ENCODE measurements at regions not wholly inside any gene's neighbourhood (a gene's known extent, or its start where the extent isn't known, plus 50 kb on each side); places are given as distances from the start of the nearest gene placed in this dataset.

DNA sequence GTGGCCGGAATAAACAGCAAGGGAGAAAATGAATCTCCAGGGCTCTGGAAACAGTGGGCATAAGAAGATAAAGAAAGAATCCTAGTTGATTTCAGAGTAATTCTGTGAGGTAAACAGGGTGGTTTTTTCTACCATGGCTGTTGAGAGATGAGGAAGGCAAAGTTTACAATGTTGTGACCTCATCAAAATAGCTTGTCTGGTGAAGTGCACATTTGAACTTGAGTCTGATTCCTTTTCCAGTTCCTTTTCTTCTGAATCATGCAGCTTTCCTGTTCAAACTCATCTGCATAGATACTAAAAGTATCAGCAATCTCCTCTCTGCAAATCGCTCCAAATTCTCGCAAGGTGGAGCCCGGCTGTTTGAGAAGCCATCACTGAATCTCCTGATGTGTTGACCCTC, 161.7 kb downstream of the PLPP3 start:
- FAIRE-seq, result no peak

DNA sequence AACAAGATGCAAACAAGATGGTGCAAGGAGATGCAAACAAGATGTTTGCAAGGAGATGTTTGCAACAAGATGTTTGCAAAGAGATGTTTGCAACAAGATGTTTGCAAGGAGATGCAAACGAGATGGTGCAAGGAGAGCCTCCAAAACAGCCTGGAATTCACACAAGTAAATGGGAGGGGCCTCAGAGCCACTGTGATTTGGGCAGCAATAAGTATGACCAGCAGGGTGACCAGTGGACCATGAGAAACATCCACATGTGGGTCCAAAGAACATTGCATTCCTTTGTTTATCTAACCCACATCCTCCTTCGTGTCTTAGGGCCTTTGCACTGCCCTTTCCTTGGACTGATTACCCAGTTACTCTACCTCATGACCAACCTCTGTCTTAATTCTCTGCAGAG, 162.9 kb downstream of the PLPP3 start:
- no peak for FAIRE-seq

DNA sequence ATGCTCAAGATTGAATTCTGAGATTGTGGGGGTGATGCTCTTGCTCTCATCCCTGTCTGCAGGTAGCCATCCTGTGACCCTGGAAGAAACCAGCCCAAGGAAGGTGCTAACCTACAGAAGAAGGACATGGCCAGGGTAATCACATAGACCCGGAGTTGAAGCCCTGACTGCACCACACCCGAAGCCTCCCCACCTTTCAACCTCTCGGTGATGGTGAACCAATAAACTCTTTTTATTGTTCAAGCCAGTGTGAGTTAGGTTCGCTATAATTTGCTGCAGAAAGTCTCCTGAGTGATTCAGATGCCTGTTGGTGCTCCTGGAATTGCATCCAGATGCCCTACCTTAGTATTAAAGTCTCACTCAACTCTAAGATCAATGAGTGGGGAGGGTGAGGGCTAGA, 163.6 kb downstream of the PLPP3 start:
- no peak for FAIRE-seq

DNA sequence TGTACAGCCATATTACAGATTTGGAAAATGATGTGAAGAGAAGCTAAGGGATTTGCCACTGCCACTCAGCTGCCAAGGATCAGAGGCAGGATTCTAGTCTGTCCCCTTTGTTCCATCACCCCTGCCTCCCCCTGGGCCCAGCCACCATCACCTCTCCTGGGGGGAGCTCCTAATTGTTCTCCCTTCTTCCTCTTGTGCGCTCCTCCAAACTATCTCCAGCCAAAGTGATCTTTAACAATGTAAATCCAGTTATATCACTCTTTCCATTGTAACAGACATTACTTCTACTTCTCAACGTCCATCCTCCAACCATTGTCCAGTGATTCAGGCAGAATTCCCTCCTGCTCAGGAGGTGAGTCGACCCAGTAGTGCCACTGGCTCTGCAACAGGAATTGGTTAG, 164.1 kb downstream of the PLPP3 start:
- no peak for FAIRE-seq

DNA sequence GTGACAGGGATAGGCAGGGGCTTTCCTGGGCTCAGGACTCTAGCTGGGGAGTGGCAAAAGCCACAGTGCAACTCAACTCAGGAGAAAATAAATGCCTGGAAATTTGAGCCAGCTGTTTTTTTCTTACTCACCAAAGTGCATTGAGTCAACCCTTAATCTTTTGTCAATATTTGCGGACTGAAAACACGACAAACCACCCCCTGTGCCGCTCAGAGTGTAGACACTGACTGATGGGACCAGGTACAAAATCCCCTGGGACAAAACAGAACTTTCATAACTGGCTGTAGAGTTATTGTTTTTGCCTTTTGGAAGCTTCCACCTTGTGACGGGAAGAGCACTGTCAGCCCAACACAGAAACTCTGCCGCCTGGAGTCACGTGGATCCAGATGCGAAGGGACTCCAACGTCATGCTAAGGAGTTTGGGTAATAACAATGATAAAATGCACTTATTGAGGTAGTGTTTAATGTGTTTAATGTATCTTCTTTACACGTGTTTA, 164.6 kb downstream of the PLPP3 start:
- no peak for FAIRE-seq

DNA sequence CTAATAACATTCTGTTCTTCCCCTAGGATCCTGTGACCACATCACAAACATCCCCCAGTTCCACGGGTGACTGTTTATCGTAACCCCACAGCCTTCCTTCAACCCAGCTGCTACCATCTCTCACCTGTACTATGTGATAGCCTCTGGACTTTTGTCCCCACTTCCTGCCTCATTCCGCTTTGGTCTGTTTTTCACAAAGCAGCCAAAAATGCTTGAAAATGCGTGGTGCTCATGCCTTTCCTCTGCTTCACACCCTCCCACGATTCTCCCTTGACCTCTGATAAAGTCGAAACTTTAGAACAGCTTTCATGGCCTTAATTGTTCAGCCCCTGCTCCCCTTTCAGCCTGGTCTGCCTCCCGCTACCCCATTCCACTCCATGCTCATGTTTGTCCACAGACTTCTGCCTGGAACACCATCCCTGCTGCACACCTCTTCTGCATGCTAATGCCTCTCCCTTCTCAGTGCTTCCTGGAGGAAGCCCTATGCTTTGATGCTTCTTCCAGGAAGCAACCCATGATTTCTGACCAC, 165.6 kb downstream of the PLPP3 start:
- no peak for FAIRE-seq

DNA sequence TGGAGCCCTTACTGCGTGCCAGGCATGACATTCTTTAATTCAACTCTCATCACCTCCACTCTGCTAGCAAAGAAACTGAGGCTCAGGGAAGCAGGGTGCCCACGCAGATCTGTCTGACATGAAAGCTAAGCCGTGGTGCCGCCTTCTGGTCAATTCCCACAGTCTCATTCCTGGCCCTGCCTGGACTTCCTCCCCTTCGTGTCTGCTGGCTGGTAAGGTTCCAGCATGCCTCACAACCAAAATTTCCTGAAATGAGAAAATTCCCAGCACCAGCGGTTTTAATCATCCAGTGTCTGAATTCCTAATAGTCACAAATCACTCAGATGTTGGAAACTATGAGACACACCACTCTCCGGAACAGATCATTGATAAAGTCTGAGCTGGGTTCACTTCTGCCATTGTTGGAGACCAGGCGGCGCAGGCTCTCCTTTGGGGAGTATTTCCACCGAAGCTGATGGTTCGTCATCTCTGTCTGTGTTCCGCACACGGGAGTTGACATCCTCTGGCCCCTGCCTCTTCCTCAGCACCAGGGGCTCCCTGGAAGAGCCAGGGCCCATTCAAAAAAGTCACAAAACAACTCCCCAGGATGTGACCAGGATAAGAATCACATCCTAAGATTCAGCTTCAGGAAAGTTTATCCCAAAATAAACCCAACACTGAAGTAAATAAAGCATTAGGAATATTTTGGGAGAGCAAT, 167.7 kb downstream of the PLPP3 start:
- FAIRE-seq, result no peak

DNA sequence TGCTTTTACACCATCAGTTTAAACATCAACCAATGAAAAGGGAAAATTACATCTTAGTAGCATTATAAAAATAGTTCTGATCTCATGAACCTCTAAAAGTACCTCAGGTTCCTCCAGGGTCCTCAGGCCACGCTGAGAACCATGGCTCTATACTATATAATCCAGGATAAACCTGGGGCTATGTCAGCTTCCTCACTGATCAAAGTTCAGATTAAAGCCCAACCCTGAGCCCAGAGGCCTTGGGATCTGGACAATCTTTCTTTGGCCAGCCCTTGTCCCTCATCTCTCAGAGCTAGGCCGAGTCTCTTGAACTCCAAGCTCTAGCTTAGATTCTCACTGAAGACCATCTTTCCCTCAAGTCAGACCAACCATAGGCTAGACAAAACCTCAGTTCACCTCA, 168.3 kb downstream of the PLPP3 start:
- no peak for FAIRE-seq

DNA sequence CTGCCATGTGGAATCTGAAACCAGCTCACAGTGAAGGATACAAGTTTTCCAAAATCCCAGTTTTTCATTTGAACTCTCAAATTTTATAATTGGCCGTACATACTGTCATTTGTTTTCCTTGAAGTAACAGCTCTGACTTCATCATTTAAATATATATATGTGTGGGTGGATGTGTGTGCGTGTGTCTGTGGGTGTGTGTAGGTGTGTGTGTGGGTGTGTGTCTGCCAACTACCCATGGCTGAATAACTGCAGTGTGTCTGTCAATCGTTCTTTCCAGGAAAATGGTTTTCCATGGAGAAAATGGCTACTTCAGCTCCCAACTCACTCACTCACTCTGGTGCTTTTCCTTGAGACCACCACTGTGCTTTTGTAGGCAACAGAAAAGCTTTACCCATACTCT, 169.0 kb downstream of the PLPP3 start:
- no peak for FAIRE-seq

DNA sequence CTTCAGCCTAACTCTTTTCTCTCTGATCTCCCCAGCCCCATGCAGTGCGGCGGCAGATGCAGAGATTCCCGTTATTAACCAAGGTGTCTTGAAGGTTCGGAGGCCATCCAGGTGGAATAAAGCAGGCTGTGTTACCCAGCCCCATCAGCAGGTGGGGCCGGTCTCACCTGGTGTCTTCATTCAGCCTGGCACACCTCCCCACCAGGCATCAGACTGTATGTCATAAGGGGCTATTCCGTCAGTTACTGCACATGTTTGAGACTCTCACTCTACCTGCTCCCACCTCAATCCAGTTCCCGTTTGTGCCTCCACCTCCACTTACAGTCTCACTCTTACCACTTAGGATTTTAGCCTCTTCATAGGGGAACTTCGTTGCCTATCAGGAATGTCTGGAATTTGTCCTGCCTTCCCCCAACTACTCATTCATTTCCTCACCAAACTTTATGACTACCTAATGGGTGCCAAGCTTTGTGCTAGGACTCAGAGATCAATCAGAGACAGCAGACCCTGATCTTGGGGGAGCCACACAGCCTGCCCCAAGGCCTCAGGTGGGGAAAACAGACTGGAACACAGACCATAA, 170.2 kb downstream of the PLPP3 start:
- no peak for FAIRE-seq

DNA sequence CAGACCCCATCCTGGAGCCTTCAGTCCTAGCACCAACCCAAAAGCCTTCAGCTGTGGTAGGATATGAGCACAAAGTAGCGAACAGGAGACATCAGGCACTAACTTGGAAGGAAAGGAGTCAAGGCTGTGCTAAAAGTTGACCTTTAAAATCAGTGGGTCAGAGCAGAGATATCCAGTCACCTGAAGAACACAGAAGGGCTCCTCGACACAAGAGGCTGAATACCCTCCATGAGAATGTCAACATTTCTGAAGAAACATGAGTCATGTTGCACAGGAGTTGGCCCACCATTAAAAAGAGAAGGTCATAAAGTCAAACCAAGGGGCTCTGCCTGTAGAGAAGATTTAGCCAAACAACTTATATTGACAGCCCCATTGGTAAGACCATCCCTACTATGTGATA, 172.5 kb downstream of the PLPP3 start:
- FAIRE-seq, result no peak

DNA sequence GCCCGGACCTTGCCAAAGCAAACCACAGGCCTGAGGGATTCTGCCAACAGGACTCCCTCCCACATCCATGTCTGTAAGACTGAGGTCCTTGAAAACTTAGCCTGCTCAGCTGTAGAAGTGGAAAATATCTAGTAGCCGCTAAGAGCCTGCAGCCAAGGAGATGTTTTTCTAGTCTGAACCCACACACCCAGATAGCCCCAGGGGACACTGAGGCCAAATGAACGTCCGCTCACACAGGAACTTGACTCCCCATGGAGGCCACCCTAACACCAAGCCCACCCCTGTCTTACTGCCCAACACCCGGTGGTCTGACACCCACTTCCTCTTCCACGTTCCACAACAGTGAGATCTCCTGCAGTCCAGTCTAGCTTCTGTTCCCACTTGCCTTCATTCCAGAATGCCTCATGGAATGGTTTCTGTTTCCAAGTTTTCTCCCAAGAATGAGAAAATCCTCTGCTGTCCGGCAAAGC, 174.8 kb downstream of the PLPP3 start:
- no peak for FAIRE-seq

DNA sequence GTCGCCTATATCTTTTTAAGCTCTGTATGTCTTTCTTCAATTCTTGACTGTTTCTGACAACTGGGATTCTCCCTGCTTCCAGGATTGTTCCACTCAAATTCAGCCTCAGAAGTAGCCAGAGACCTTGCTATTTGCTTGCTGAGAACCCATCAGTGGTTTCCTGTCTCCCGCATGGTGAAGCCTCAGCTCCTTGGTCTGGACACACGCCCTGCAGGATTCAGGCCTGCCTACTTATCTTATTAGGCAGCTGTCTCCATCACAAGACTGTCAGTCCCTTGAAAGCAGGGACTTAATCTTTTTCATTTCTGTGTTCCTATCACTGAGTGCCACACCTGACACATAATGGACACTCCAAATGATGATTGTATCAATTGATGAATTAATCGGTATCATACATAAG, 175.3 kb downstream of the PLPP3 start:
- no peak for FAIRE-seq

DNA sequence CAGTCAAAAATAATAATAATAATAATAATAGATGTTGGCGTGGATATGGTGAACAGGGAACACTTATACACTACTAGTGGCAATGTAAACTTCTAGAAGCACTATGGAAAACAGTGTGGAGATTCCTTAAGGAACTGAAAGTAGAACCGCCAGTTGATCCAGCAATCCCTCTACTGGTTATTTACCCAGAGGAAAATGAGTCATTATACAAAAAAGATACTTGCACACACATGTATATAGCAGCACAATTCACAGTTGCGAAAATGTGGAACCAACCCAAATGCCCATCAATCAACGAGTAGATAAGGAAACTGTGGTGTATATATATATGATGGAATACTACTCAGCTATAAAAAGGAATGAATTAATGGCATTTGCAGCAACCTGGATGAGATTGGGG, 176.0 kb downstream of the PLPP3 start:
- no peak for FAIRE-seq

DNA sequence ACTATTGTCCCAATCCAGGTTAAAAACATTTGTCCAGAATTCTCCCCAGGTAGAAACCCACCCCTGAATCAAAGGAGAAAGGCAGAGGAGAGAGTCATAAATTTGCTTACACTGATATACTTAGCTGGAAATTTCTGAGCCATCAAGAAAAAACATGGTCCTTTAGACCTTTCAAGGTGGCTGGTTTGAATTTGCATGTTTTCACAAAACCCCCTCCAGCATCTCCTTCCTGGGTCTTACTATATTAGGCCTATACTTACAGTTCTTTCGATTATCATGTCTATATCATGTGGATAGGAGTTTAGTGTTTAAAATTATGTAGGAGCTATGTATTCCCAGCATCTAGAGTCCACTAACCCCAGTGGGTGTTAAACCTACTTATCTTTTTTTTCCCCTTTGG, 178.2 kb downstream of the PLPP3 start:
- no peak for FAIRE-seq

DNA sequence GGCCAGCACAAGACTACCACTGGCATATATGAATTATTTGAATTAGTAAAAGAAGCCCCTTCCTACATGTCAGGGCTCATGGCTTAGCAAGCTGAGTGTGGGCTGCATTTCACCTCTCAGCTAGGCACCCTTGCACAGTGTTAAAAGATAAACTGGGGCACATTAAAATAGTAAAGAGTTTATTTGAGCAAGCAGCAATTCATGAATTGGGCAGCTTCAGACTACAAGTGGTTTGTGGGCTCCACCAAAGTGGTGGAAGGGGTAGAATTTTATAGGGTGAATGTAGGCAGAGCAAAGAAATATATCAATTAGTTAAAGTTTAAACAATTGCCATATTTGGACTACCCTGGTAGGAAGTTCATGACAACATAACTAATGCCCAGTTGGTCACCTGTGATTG, 178.8 kb downstream of the PLPP3 start:
- no peak for FAIRE-seq

DNA sequence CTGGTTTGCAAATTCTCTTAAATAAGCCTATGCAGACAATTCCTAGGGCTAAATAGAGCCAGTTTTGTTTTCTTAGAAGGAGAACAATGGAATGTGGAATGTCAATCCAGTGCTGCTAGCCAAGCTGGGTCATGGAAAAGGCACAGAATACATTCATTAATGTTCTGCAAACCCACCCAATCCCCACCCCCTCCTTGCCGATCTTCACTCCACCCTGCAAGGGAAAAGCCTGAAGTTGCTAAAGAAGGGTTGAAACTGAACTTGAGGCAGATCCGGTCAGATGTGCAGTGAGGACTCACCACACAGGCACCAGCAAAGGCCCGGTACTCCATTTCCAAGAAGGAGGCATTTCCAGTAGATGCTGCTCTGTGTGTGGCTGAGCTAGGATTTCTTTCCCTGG, 179.6 kb downstream of the PLPP3 start:
- FAIRE-seq, result no peak

DNA sequence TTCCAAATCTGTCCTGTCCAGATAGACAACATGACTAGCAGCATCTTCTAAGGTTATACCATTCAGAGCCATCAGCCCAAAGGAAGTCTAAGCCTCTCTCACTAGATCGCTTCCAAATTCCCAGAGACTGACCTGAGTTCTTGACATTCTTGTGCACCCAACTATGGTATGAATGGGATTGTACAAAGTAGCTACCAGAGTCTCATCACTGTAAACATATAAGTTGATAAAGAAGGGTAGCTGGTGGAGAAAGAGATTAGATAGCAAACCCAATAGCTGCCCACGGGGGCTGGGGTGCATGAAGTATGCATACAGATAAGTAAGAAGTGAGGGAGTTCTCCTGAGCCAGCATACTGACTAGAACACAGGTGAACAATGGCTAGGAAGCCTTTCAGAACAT, 180.0 kb downstream of the PLPP3 start:
- no peak for FAIRE-seq

DNA sequence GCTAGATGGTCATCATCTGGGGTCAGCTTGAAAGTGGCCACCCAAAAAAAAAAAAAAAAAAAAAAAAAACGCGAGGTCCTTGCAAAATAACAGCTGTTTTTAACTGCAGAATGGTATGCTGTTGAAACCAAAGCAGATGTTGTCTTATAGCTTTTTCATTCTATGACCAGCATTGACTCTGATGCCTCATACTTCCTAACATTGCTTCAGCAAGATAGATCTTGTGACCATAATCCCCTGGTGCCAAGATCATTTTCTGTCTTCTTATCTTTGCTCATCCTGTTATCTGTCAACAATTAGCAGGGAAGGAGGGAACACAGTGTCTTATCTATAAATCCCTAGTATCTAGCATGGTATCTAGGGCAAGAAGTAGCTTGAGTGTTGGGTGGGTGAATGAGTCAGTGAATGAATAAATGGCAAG, 181.5 kb downstream of the PLPP3 start:
- FAIRE-seq, result no peak

DNA sequence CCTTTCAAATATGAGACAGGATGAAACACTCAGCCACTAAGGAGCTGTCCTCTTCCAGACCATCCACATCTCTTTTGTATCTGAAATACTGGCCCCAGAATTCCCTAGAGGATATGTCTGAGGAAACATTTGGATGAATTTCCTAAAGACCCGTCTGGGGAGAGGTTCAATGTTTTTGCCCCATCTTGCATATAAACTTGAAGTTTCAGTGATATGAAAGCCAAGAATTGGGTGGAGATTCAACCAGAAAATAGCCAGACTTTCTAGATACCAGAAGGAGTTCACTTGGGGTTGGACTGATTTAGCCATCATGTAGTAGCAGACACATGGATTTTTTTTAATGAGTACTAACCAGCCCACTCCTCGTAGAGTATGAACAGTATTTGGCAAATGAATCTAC, 182.0 kb downstream of the PLPP3 start:
- FAIRE-seq, result no peak

DNA sequence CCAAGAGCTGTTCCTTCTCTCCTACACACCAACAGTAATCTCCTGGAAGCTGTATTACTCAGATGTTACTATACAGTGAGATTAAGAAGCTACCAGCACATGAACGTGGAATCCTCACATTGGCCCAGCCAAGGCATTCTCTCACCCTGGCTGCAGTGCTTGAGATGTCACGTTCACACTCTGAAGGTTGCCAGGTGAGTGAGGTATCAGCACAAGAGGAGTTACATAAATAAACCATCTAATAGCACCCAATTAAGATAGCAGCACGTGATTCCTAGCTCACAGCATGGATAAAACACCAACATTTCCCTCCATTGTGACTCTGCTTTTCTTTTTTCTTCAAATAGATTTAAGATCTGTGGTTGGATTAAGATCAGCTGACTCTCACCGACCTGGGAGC, 182.8 kb downstream of the PLPP3 start:
- FAIRE-seq, result no peak

DNA sequence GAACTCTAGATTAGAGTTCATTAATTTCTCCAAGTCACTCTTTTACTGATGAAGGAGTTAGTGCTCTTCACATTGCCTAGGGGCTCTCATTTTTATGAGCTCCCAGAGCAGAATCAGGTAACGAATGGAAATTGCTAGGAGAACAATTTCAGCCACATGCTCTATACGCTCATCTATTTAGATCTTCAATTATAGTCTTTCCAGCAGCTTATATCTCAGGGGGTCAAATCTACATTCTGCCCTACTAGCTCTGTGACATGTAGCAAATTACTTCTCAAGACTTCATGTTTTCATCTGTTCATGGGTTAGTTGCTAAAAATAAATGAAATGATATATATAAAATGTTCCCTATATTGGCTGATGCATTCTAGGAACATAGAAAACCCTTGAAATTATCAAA, 183.6 kb downstream of the PLPP3 start:
- no peak for FAIRE-seq

DNA sequence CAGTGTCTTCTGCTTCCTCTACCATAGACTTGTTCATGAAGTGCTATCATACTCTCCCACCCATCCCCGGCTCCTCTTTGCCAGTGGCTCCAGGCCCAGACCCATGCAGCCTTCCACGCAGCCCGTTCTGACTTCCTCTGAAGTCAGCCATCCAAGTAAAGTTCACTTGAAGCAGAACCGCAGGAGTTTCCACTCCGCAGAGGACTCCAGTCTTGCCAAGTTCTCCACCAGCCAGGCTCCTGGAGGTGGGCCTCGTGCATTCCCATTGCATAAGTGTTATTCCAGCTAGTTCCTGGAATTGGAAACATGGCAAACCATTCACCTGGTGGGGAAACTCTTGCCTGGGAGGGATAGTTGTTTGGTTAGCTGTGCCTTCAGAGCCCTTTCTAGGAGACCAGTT, 185.1 kb downstream of the PLPP3 start:
- FAIRE-seq, result no peak

DNA sequence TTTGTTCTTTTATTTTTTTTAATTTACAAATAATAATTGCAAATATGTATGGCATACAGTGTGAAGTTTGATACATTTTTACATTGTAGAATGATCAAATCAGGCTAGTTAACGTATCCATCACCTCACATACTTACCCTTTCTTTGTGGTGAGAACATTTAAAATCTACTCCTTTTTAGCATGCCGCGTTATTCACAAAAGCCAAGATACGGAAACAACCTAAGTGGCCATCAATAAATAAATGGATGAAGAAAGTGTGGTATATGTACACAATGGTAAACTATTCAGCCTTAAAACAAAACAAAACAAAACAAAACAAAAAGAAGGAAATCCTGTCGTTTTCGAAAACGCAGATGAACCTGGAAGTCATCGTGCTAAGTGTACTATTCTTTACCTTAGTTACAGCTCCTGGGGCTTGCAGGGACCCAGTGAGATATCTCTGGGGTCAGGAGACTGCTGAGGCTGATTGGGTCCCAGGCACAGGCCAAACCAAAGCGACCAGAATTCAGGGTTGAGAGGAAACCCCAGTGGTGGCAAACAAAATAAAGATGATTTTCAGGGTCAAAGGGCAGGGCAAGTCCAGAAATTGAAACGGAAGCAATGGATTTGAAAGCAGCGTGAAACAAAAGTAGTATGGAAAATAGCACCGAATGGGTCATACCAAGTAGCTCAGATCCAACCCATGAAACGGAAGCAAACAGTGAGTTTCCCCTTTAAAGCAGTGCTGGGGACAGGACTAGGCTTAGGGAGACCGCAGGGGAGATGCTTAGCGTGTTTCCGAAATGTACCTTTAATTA, 188.2 kb downstream of the PLPP3 start:
- no peak for FAIRE-seq
